ENCODE measurements at regions not wholly inside any gene's neighbourhood (a gene's known extent, or its start where the extent isn't known, plus 50 kb on each side); places are given as distances from the start of the nearest gene placed in this dataset.

GRCh38 chr15:69951256-69951897, 146.3 kb downstream of the TLE3 start:
- no peak for DNase-seq (ENCODE audit: low spot score)
- TF ChIP-seq CTCF (IDR thresholded peaks at IDR 0.05): no peak
- no peak for ATAC-seq (ENCODE audit: low FRiP score)

GRCh38 chr15:69951898-69952555, 145.7 kb downstream of the TLE3 start:
- ATAC-seq (ENCODE audit: low FRiP score): no peak
- no peak for TF ChIP-seq CTCF (IDR thresholded peaks at IDR 0.05)

GRCh38 chr15:69953051-69953450, 144.7 kb downstream of the TLE3 start:
- no peak for TF ChIP-seq CTCF (IDR thresholded peaks at IDR 0.05)
- DNase-seq (ENCODE audit: low spot score) (no peak), ATAC-seq (ENCODE audit: low FRiP score) (no peak)

More at GRCh38 chr15:69951898-69952555, 145.7 kb downstream of the TLE3 start:
- no peak for DNase-seq (ENCODE audit: low spot score)

GRCh38 chr15:69953816-69954215, 143.9 kb downstream of the TLE3 start:
- ATAC-seq (ENCODE audit: low FRiP score) (no peak), DNase-seq (ENCODE audit: low spot score) (no peak)
- no peak for TF ChIP-seq CTCF (IDR thresholded peaks at IDR 0.05)

- no peak for ATAC-seq (ENCODE audit: low FRiP score)
- DNase-seq (ENCODE audit: low spot score): no peak
- TF ChIP-seq CTCF (IDR thresholded peaks at IDR 0.05): no peak
Observed at GRCh38 chr15:69954666-69955065, 143.1 kb downstream of the TLE3 start.

- TF ChIP-seq CTCF (IDR thresholded peaks at IDR 0.05): no peak
- DNase-seq (ENCODE audit: low spot score) (no peak), ATAC-seq (ENCODE audit: low FRiP score) (no peak)
Observed at GRCh38 chr15:69955240-69955894, 142.3 kb downstream of the TLE3 start.
